ENCODE measurements at regions not wholly inside any gene's neighbourhood (a gene's known extent, or its start where the extent isn't known, plus 50 kb on each side); places are given as distances from the start of the nearest gene placed in this dataset.

DNA sequence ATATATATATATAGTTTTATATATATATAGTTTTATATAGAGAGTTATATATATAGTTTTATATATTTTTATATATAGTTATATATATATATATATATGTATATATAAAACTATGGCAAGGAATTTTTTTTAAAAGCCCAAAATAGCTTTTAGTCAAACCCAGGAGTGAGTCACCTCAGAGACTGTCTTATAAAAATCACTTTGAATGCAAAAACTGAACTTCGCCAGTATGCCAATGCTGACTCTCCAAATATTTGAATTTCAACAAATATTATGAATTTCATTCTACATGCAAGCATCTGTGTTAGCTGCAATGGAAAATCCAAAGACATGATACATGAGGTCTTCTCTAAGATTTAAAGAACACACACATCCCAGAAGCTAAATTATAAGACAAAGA lies 132.8 kb upstream of the NR2F2 start (continued):
- no peak for TF ChIP-seq ZNF501 (CRISPR knock-in tag; IDR thresholded peaks at IDR 0.05)
- no peak for TF ChIP-seq ISL2 (CRISPR knock-in tag; IDR thresholded peaks at IDR 0.05)

GRCh38 chr15:96199111-96199510 lies 131.4 kb upstream of the NR2F2 start:
- Histone ChIP-seq H3K4me1 (ENCODE audit: insufficient read depth, low read length) (peaks cover 7% of the 10 kb centered on the region; the same call in 1 of the 2 replicates), H3K36me3 (replicated peaks in 1 of 2; ENCODE audit: control insufficient read depth in 1 of 2, insufficient read depth in 2 of 2, low read length in 2 of 2) (no peaks in the 10 kb centered on the region), H3K27ac (ENCODE audit: extremely low read length, insufficient read depth, low read length) (no peak overlapping the region), H3K9me3 (ENCODE audit: low read length) (no peaks in the 10 kb centered on the region), H3K9ac (ENCODE audit: insufficient read depth, low read depth, low read length) (no peak overlapping the region), H3K4me3 (replicated peaks in 1 of 3; ENCODE audit: insufficient read depth in 1 of 3, low read depth in 2 of 3, low read length in 3 of 3) (no peak overlapping the region), H3K79me2 (ENCODE audit: insufficient read depth, low read length) (no peaks in the 10 kb centered on the region), H4K20me1 (ENCODE audit: insufficient read depth, low read length) (no peaks in the 10 kb centered on the region), H2AFZ (ENCODE audit: low read length) (no peak overlapping the region), H3K4me2 (ENCODE audit: low read depth, low read length) (no peak overlapping the region), H3K27me3 (ENCODE audit: control insufficient read depth in 1 of 2, insufficient read depth in 2 of 2, low read length in 2 of 2) (no peaks in the 10 kb centered on the region)
- ChIA-PET CTCF (ENCODE audit: low intra/inter-chr PET ratio, low total read pairs) (no interaction called here), POLR2A (interaction anchor here (1.0 kb wide), 1 partner anchor 15 kb away, joined by 3 read pairs; no protein-coding TSS in a partner anchor)
- DNase-seq (ENCODE audit: low spot score): no peak
- intact Hi-C loops (cut with micrococcal nuclease; ENCODE audit: unreplicated experiment): no loop called here
- no peak for FAIRE-seq
- in situ Hi-C loops (cut with HindIII; ENCODE audit: extremely low pct_ligation_motif_present, low pct_unique_long_range_greater_than_20kb): no loop called here
- ATAC-seq: no peak
- TF ChIP-seq, protein P1, sequence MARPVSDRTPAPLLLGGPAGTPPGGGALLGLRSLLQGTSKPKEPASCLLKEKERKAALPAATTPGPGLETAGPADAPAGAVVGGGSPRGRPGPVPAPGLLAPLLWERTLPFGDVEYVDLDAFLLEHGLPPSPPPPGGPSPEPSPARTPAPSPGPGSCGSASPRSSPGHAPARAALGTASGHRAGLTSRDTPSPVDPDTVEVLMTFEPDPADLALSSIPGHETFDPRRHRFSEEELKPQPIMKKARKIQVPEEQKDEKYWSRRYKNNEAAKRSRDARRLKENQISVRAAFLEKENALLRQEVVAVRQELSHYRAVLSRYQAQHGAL (CRISPR knock-in tag; IDR thresholded peaks at IDR 0.05; ENCODE audit: not compliant biosample characterization): no peak
- TF ChIP-seq ADNP (CRISPR knock-in tag; IDR thresholded peaks at IDR 0.05) (no peak), ZSCAN9 (CRISPR knock-in tag; IDR thresholded peaks at IDR 0.05; ENCODE audit: borderline replicate concordance) (no peak), MIER3 (CRISPR knock-in tag; IDR thresholded peaks at IDR 0.05; ENCODE audit: borderline replicate concordance) (no peak), ZNF292 (CRISPR knock-in tag; IDR thresholded peaks at IDR 0.05; ENCODE audit: borderline replicate concordance, low read depth) (no peak), ZBTB34 (CRISPR knock-in tag; IDR thresholded peaks at IDR 0.05) (no peak), MEF2D (CRISPR knock-in tag; IDR thresholded peaks at IDR 0.05) (no peak), SALL2 (CRISPR knock-in tag; IDR thresholded peaks at IDR 0.05) (no peak), KMT2A (CRISPR knock-in tag; IDR thresholded peaks at IDR 0.05) (no peak), THAP9 (CRISPR knock-in tag; IDR thresholded peaks at IDR 0.05; ENCODE audit: borderline replicate concordance) (no peak), SNAPC2 (CRISPR knock-in tag; IDR thresholded peaks at IDR 0.05) (no peak), ZNF549 (CRISPR knock-in tag; IDR thresholded peaks at IDR 0.05) (no peak), ZIK1 (CRISPR knock-in tag; IDR thresholded peaks at IDR 0.05; ENCODE audit: borderline replicate concordance, low read depth) (no peak), ZNF788 (CRISPR knock-in tag; IDR thresholded peaks at IDR 0.05; ENCODE audit: borderline replicate concordance) (no peak), ZBTB7B (CRISPR knock-in tag; IDR thresholded peaks at IDR 0.05) (no peak), PLRG1 (conservative IDR thresholded peaks at IDR 0.05) (no peak), XBP1 (CRISPR knock-in tag; IDR thresholded peaks at IDR 0.05) (no peak)
- TF ChIP-seq, protein P2, sequence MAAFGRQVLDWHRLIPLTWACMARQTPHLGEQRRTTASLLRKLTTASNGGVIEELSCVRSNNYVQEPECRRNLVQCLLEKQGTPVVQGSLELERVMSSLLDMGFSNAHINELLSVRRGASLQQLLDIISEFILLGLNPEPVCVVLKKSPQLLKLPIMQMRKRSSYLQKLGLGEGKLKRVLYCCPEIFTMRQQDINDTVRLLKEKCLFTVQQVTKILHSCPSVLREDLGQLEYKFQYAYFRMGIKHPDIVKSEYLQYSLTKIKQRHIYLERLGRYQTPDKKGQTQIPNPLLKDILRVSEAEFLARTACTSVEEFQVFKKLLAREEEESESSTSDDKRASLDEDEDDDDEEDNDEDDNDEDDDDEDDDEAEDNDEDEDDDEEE (CRISPR knock-in tag; IDR thresholded peaks at IDR 0.05): no peak
- BruUV-seq (replicated peaks): no TSS peak
